ENCODE measurements at regions not wholly inside any gene's neighbourhood (a gene's known extent, or its start where the extent isn't known, plus 50 kb on each side); places are given as distances from the start of the nearest gene placed in this dataset.
A peak's percentile ranks its signal among the peaks of the same experiment; 100 is the strongest.
"Not testable (repeated sequence)": the region's sequence is repeated elsewhere in the genome, so short reads cannot be mapped to it uniquely, and the experiment has no call there.

GRCh38 chr14:59018460-59018859, 170.0 kb upstream of the DAAM1 start:
- H3K4me3 ChIP-seq: no peak overlapping the region
- no peaks in the 10 kb centered on the region for H3K4me1 ChIP-seq (ENCODE audit: low read depth)
- H3K36me3 ChIP-seq (ENCODE audit: low read depth): no peaks in the 10 kb centered on the region
- TF ChIP-seq CTCF (IDR thresholded peaks at IDR 0.05): no peak
- no peak for ATAC-seq
- intact Hi-C loops (cut with DNase I, micrococcal nuclease): no loop called here
- no peak for DNase-seq
- H3K9me3 ChIP-seq: no peaks in the 10 kb centered on the region

- intact Hi-C loops (cut with DNase I, micrococcal nuclease): no loop called here
Measured at GRCh38 chr14:59018978-59019377, 169.5 kb upstream of the DAAM1 start.

GRCh38 chr14:59020382-59020781, 168.1 kb upstream of the DAAM1 start:
- peak in 1 of 3 donors; percentile 47 for DNase-seq
- no peaks in the 10 kb centered on the region for H3K9me3 ChIP-seq
- no peaks in the 10 kb centered on the region for H3K4me1 ChIP-seq (ENCODE audit: low read depth)
- ATAC-seq: peak; percentile 55
- intact Hi-C loops (cut with DNase I, micrococcal nuclease): no loop called here
- H3K36me3 ChIP-seq (ENCODE audit: low read depth): no peaks in the 10 kb centered on the region
- no peak for TF ChIP-seq CTCF (IDR thresholded peaks at IDR 0.05)
- no peak overlapping the region for H3K4me3 ChIP-seq

More at GRCh38 chr14:59018978-59019377, 169.5 kb upstream of the DAAM1 start:
- DNase-seq (no peak), ATAC-seq (no peak)
- H3K4me1 ChIP-seq (ENCODE audit: low read depth): no peaks in the 10 kb centered on the region
- no peaks in the 10 kb centered on the region for H3K36me3 ChIP-seq (ENCODE audit: low read depth)
- no peaks in the 10 kb centered on the region for H3K9me3 ChIP-seq
- no peak overlapping the region for H3K4me3 ChIP-seq
- TF ChIP-seq CTCF (IDR thresholded peaks at IDR 0.05): no peak

- intact Hi-C loops (cut with DNase I, micrococcal nuclease): no loop called here
- no peak for TF ChIP-seq CTCF (IDR thresholded peaks at IDR 0.05)
Measured at GRCh38 chr14:59022144-59022543, 166.3 kb upstream of the DAAM1 start.

GRCh38 chr14:59026081-59026480, 162.4 kb upstream of the DAAM1 start:
- DNase-seq: no peak
- no peak for ATAC-seq
- TF ChIP-seq CTCF (IDR thresholded peaks at IDR 0.05): no peak

More at GRCh38 chr14:59022144-59022543, 166.3 kb upstream of the DAAM1 start:
- Histone ChIP-seq H3K4me3 (no peak overlapping the region), H3K9me3 (no peaks in the 10 kb centered on the region), H3K4me1 (ENCODE audit: low read depth) (no peaks in the 10 kb centered on the region), H3K36me3 (ENCODE audit: low read depth) (no peaks in the 10 kb centered on the region)
- DNase-seq: no peak
- ATAC-seq: no peak

GRCh38 chr14:59026640-59027039, 161.8 kb upstream of the DAAM1 start:
- intact Hi-C loops (cut with DNase I, micrococcal nuclease); H3K36me3 ChIP-seq (ENCODE audit: low read depth); ATAC-seq; DNase-seq; H3K4me3 ChIP-seq; H3K9me3 ChIP-seq; H3K4me1 ChIP-seq (ENCODE audit: low read depth): not testable (repeated sequence)

More at GRCh38 chr14:59026081-59026480, 162.4 kb upstream of the DAAM1 start:
- Histone ChIP-seq H3K4me3 (no peak overlapping the region), H3K4me1 (ENCODE audit: low read depth) (no peaks in the 10 kb centered on the region), H3K36me3 (ENCODE audit: low read depth) (no peaks in the 10 kb centered on the region), H3K9me3 (no peaks in the 10 kb centered on the region)
- intact Hi-C loops (cut with DNase I, micrococcal nuclease): no loop called here

Data from mucosa of descending colon (tissue), 3 donors.